HG02588 (cell line): ENCODE measurements at regions not wholly inside any gene's neighbourhood (a gene's known extent, or its start where the extent isn't known, plus 50 kb on each side); places are given as distances from the start of the nearest gene placed in this dataset.

Source experiments
- ATAC-seq: cut with Tn5 transposase; IDR thresholded peaks from one replicate; pipeline ENCODE4 v1.9.1; 2021; ENCODE audit warnings: mild to moderate bottlenecking, moderate library complexity; ENCODE audit not compliant: unreplicated experiment

GRCh38 chr14:96979611-96980074 lies 182.5 kb downstream of the VRK1 start:
- no peak for ATAC-seq

DNA sequence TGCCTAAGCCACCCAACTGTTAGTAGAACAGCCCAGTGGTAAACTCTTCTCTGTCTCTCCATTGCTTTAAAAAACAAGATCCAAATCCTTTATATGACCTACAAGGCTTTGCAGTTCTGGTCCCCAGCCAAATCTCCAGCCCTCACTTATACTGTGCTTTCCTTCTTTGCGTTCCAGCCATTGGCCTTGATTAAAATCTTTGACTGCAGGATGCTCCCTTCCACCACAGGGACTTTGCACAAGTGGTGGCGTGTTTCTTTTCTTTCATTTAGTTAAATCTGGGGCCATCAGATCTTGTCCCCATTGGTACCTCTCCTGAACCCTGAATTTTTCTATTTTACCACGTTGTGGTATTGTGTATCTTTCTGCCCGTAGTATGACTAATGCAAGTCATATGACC lies 183.7 kb downstream of the VRK1 start:
- ATAC-seq, result no peak

GRCh38 chr14:96986256-96987085 lies 189.3 kb downstream of the VRK1 start:
- ATAC-seq, result no peak

GRCh38 chr14:96987086-96987474 lies 189.9 kb downstream of the VRK1 start:
- ATAC-seq, result no peak

GRCh38 chr14:96987771-96988170 lies 190.6 kb downstream of the VRK1 start:
- ATAC-seq, result no peak

DNA sequence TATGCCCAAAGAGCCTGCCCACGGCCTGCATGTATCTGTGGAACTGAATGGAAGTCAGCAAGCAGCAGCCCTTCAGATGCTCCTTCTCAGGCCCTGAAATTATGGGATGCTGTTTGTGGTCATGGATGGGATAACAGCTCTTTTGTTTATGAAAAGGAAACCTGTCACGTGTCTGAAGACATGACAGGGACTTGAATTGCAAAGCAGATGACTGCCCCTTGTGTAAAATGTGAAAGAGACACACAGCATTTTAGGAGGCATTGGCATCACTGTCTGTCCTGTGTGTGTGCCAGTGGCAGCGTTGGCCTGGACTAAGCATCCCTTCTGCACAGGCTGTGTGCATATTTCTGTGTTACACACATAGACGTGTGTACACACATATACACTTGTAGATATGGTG lies 192.1 kb downstream of the VRK1 start:
- no peak for ATAC-seq

GRCh38 chr14:96991226-96991625 lies 194.0 kb downstream of the VRK1 start:
- no peak for ATAC-seq

GRCh38 chr14:96994999-96995398 lies 197.8 kb downstream of the VRK1 start:
- ATAC-seq, result no peak

GRCh38 chr14:96997269-96997668 lies 200.1 kb downstream of the VRK1 start:
- ATAC-seq, result no peak

DNA sequence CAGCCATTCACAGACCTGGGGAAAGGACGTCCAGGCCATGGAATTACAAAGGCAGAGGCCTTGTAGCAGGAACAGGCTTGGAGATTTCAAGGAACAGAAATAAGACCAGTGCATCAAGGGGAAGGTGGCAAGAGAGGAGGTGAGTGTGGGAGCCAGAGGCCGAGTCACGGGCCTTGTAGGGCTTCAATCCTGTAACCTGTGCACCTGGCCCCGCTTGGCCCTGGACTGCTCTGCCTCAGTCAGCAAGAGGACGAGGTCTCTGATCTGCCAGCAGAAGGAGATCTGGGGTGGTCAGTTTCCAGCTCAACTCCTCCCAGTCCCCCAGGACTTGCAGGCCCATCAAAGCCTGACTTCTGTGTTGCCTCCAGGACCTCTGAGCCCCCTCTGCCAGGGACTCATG lies 200.8 kb downstream of the VRK1 start:
- no peak for ATAC-seq

GRCh38 chr14:96999654-97000155 lies 202.5 kb downstream of the VRK1 start:
- ATAC-seq, result no peak

- ATAC-seq, result no peak
Measured at GRCh38 chr14:97002454-97002853, 205.3 kb downstream of the VRK1 start.

GRCh38 chr14:97005934-97006333 lies 208.8 kb downstream of the VRK1 start:
- ATAC-seq, result no peak

DNA sequence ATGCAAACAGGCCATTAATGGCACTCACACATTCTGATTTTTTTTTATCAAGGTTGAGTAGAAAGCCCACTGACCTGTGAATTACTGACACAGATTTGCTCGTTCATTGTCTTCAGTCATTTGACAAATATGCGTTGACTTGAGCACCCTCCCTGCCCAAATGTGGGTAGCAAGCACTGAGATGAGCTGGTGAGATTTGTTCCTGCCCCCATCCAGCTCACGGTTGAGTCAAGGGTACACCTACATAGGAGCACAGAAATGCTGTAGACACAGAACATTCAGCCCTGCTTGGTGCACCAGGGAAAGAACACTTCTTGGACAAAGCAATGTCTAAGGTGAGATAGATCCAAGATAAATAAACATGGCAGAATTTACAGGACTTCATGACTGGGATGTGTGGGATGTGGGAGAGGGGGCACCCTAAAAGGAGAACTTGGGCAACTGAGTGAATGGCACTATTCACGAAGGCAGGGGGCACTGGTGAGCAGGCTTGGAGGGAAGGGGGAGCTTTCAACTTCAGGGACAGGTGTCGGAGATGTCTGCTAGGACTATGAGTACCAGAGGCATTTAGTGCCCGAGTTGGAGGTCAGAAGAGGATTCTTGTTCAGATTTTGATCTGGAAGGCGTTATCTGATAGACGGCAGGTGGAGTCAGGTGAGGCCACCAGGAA lies 213.4 kb downstream of the VRK1 start:
- ATAC-seq, result no peak

GRCh38 chr14:97013878-97014277 lies 216.7 kb downstream of the VRK1 start:
- no peak for ATAC-seq

- ATAC-seq, result no peak
Measured at GRCh38 chr14:97021001-97021400, 223.8 kb downstream of the VRK1 start.

DNA sequence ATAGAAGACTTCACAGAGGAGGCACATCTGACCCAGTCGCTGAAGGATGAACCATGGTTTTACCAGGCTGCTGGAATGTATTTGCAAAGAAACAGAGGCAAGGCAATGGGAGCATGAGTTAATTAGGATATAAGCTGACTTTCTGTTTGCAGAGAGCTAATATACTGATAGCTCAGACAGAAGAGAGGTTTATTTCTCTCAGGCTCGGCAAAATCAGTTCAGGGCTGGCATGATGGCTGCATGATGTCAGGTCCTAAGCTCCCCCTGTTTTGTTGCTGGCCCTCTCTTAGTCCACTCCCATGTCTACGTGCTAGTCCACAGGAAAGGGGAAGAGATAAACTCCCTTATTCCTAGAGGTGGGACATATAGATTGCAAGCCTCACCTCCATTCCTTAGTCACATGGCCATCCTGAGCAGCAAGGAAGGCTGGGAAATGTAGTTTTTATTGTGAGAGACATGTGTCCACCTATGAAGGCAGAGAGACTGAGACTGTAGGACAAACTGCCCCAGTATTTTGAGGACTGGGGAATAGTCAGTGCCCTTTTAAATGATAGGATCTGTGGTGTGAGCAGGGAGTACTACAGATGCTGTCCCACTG lies 224.5 kb downstream of the VRK1 start:
- ATAC-seq, result no peak

- no peak for ATAC-seq
Measured at GRCh38 chr14:97022741-97023140, 225.6 kb downstream of the VRK1 start.

DNA sequence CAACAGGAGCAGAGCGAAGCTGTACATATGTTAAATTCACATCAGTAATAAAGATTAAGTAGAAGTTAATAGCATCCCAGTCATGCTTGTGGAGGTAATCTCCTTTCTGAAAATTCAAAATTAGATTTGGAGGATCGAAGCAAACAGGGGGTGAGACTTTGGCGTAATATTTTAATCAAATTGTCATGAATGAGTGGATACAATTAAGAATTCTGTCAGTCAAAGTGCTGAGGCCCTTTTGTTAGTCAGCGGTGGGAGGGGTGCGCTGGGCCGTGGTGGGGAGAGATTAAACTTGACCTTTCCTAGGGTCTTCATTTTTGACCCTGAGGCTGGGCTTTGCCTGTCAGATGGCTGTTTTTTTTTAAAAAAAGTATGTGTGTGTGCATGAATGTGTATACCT lies 226.7 kb downstream of the VRK1 start:
- no peak for ATAC-seq

DNA sequence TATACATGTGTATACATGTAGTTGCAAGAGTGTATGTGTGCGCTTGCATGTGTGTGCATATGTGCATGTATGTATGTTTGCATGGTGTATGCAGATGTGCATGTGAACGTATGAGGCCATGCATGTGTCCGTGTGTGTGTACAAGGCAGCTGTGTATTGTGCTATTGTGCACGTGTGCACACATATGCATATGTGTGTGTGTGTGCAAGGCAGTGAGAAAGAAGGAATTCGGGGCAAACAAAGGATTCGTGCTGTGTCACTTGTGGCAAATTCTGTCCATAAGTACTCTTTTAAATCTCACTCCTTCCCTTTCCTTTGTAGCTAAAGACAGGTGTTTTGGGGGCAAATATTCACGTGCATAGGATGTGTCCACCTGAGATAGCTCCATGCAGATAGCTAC lies 227.1 kb downstream of the VRK1 start:
- ATAC-seq, result no peak

DNA sequence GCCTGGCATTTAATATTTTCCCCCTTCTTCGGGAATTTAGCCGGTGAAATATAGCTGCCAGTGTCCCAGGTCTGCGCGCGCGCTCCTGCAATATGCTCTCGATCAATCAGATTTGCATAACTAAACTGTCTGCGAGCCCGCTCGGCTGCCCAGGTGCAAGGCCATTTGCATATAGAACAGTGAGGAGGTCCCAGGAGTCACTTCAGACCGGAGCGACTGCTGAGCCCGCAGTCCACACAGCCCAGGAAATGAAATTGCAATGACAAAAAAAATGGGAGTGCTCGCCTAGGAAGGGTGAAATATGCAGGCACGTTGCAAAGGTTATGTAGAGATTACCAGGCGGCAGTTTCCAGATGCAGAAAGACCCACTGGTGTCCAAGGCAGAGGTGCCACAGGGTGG lies 228.5 kb downstream of the VRK1 start:
- ATAC-seq, result no peak
